A673 (cell line): ENCODE measurements at regions not wholly inside any gene's neighbourhood (a gene's known extent, or its start where the extent isn't known, plus 50 kb on each side); places are given as distances from the start of the nearest gene placed in this dataset.

Source experiments
- EZH2 ChIP-seq: fragments of 200-600 bp; sonication (generic); IDR thresholded peaks from 2 replicates; pipeline ENCODE4 v1.6.1; 2017; ENCODE audit warnings: borderline replicate concordance, low read depth, mild to moderate bottlenecking, mixed read lengths, antibody characterized with exemption, low read length; ENCODE audit not compliant: poor library complexity, severe bottlenecking
- TF ChIP-seq, protein P1 (sequence below): fragments of 300-800, 200-600 bp; sonication (generic); conservative IDR thresholded peaks from 2 replicates; pipeline ENCODE4 v1.5.1; 2017; ENCODE audit warnings: low read depth, mild to moderate bottlenecking, antibody characterized with exemption, low read length, moderate library complexity, mixed read lengths

- TF ChIP-seq, protein P1, sequence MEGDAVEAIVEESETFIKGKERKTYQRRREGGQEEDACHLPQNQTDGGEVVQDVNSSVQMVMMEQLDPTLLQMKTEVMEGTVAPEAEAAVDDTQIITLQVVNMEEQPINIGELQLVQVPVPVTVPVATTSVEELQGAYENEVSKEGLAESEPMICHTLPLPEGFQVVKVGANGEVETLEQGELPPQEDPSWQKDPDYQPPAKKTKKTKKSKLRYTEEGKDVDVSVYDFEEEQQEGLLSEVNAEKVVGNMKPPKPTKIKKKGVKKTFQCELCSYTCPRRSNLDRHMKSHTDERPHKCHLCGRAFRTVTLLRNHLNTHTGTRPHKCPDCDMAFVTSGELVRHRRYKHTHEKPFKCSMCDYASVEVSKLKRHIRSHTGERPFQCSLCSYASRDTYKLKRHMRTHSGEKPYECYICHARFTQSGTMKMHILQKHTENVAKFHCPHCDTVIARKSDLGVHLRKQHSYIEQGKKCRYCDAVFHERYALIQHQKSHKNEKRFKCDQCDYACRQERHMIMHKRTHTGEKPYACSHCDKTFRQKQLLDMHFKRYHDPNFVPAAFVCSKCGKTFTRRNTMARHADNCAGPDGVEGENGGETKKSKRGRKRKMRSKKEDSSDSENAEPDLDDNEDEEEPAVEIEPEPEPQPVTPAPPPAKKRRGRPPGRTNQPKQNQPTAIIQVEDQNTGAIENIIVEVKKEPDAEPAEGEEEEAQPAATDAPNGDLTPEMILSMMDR, result no peak
- no peak for TF ChIP-seq EZH2
These were observed 625.0 kb upstream of the RGS18 start for GRCh38 chr1:191533254-191533653.
